IMR-90 (cell line): ENCODE measurements at regions not wholly inside any gene's neighbourhood (a gene's known extent, or its start where the extent isn't known, plus 50 kb on each side); places are given as distances from the start of the nearest gene placed in this dataset.

Source experiments
- BHLHE40 ChIP-seq: fragments of 150-350 bp; IDR thresholded peaks from 2 replicates; pipeline ENCODE4 v1.6.1; 2016; ENCODE audit warnings: mild to moderate bottlenecking, low read depth, low read length
- CEBPB ChIP-seq: IDR thresholded peaks from 2 replicates; pipeline ENCODE4 v1.6.1; 2012; ENCODE audit warnings: low read depth, low read length, improper control_type of control experiment
- MAFK ChIP-seq: IDR thresholded peaks from 2 replicates; pipeline ENCODE4 v1.6.1; 2012; ENCODE audit warnings: low read depth, low read length, improper control_type of control experiment
- MXI1 ChIP-seq: IDR thresholded peaks from 2 replicates; pipeline ENCODE4 v1.6.1; 2012; ENCODE audit warnings: low read depth, mild to moderate bottlenecking, low read length, moderate library complexity, borderline replicate concordance
- POLR2A ChIP-seq: IDR thresholded peaks from 2 replicates; pipeline ENCODE4 v1.6.1; 2012; ENCODE audit warnings: mild to moderate bottlenecking, low read depth, low read length
- RAD21 ChIP-seq: IDR thresholded peaks from 2 replicates; pipeline ENCODE4 v1.6.1; 2012; ENCODE audit warnings: low read length, improper control_type of control experiment
- RCOR1 ChIP-seq: IDR thresholded peaks from 2 replicates; pipeline ENCODE4 v1.6.1; 2012; ENCODE audit warnings: mild to moderate bottlenecking, low read length, improper control_type of control experiment; ENCODE audit not compliant: insufficient replicate concordance
- TF ChIP-seq, protein P1 (sequence below): conservative IDR thresholded peaks from 2 replicates; pipeline ENCODE4 v1.5.1; 2012; ENCODE audit warnings: mild to moderate bottlenecking, low read depth, low read length, improper control_type of control experiment

DNA sequence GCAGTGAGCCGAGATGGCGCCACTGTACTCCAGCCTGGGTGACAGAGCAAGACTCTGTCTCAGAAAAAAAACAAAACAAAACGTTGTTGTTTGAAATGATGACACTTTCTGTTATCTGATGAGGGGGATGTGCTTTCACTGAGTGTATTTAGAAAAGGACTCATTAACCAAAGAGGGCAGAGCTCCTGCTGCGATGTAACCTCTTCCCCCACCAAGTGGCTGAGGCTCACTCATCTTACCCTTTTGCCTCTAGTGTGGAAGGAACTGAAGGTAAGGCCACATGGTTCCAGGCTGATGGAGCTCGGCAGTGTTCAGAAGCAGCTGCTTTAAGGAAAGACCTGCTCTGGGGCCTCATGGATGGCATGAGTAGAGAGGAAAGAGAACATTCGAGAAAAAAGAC is 105.7 kb upstream of the RUNX1 start:
- TF ChIP-seq, protein P1, sequence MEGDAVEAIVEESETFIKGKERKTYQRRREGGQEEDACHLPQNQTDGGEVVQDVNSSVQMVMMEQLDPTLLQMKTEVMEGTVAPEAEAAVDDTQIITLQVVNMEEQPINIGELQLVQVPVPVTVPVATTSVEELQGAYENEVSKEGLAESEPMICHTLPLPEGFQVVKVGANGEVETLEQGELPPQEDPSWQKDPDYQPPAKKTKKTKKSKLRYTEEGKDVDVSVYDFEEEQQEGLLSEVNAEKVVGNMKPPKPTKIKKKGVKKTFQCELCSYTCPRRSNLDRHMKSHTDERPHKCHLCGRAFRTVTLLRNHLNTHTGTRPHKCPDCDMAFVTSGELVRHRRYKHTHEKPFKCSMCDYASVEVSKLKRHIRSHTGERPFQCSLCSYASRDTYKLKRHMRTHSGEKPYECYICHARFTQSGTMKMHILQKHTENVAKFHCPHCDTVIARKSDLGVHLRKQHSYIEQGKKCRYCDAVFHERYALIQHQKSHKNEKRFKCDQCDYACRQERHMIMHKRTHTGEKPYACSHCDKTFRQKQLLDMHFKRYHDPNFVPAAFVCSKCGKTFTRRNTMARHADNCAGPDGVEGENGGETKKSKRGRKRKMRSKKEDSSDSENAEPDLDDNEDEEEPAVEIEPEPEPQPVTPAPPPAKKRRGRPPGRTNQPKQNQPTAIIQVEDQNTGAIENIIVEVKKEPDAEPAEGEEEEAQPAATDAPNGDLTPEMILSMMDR = no peak
- TF ChIP-seq POLR2A (no peak), CEBPB (no peak), MXI1 (no peak), RAD21 (no peak), BHLHE40 (no peak), MAFK (no peak), RCOR1 (no peak)
